SU-DHL-6 (cell line): ENCODE measurements at regions not wholly inside any gene's neighbourhood (a gene's known extent, or its start where the extent isn't known, plus 50 kb on each side); places are given as distances from the start of the nearest gene placed in this dataset.
A peak's percentile ranks its signal among the peaks of the same experiment; 100 is the strongest.

Source experiments
- H2AFZ ChIP-seq: fragments of 200-600 bp; sonication (generic); 2 replicates; pipeline ENCODE4 v1.6.1; 2014; ENCODE audit warnings: low read depth, mild to moderate bottlenecking, moderate library complexity, mixed read lengths, antibody characterized with exemption, low read length; ENCODE audit not compliant: severe bottlenecking
- H3F3A ChIP-seq: fragments of 200-600 bp; shearing (Covaris generic); 2 replicates; pipeline ENCODE4 v1.6.0; 2016; ENCODE audit warnings: antibody characterized with exemption, mild to moderate bottlenecking; ENCODE audit not compliant: insufficient read depth
- H3K27ac ChIP-seq: fragments of 200-600 bp; sonication (generic); 2 replicates; pipeline ENCODE4 v1.5.1; 2016; ENCODE audit warnings: low read depth, mild to moderate bottlenecking, low read length, moderate library complexity, mixed read lengths
- H3K27me3 ChIP-seq: fragments of 200-600 bp; sonication (generic), shearing (Covaris generic); 2 replicates; pipeline ENCODE4 v1.6.0; 2014; ENCODE audit warnings: mild to moderate bottlenecking, low read length
- H3K36me3 ChIP-seq: fragments of 200-600 bp; sonication (generic); 2 replicates; pipeline ENCODE4 v1.6.1; 2014; ENCODE audit warnings: mild to moderate bottlenecking, low read length, mixed read lengths
- H3K4me2 ChIP-seq: fragments of 300-600, 200-600 bp; shearing (Covaris generic), sonication (generic); 2 replicates; pipeline ENCODE4 v1.6.0; 2014; ENCODE audit warnings: low read length, low read depth, mild to moderate bottlenecking; ENCODE audit not compliant: poor library complexity, severe bottlenecking
- H3K4me3 ChIP-seq: fragments of 200-600 bp; sonication (generic); 2 replicates; pipeline ENCODE4 v1.5.1; 2014; ENCODE audit warnings: antibody characterized with exemption, low read length, mild to moderate bottlenecking, mixed read lengths; ENCODE audit not compliant: insufficient read depth, poor library complexity, severe bottlenecking
- H3K79me2 ChIP-seq: fragments of 200-600 bp; sonication (generic); 2 replicates; pipeline ENCODE4 v1.6.1; 2014; ENCODE audit warnings: mild to moderate bottlenecking, low read length, moderate library complexity; ENCODE audit not compliant: insufficient read depth
- H3K9ac ChIP-seq: fragments of 200-600 bp; sonication (generic); 2 replicates; pipeline ENCODE4 v1.7.0; 2014; ENCODE audit warnings: mild to moderate bottlenecking, low read length
- H3K9me2 ChIP-seq: fragments of 200-600 bp; sonication (generic); replicated peaks from 2 replicates; pipeline ENCODE4 v1.6.1; 2014; ENCODE audit warnings: low read length; ENCODE audit not compliant: insufficient read depth
- H3K9me3 ChIP-seq: fragments of 200-600 bp; sonication (generic); 2 replicates; pipeline ENCODE4 v1.6.1; 2014; ENCODE audit warnings: low read length, mixed read lengths; ENCODE audit not compliant: insufficient read depth
- H4K20me1 ChIP-seq: fragments of 200-600 bp; sonication (generic); 2 replicates; pipeline ENCODE4 v1.6.1; 2014; ENCODE audit warnings: low read depth, mild to moderate bottlenecking, antibody characterized with exemption, low read length, moderate library complexity, mixed read lengths
- EZH2phosphoT487 ChIP-seq: fragments of 200-600 bp; sonication (generic), shearing (Covaris generic); conservative IDR thresholded peaks from 2 replicates; pipeline ENCODE4 v1.6.1; 2018; ENCODE audit warnings: mild to moderate bottlenecking, antibody characterized with exemption, low read length, moderate library complexity, mixed read lengths
- TF ChIP-seq, protein P1 (sequence below): fragments of 200-600 bp; sonication (generic); IDR thresholded peaks from one replicate; pipeline ENCODE4 v1.5.1; 2017; ENCODE audit warnings: antibody characterized with exemption, mild to moderate bottlenecking, low read length, moderate library complexity; ENCODE audit not compliant: insufficient read depth, poor library complexity, severe bottlenecking

DNA sequence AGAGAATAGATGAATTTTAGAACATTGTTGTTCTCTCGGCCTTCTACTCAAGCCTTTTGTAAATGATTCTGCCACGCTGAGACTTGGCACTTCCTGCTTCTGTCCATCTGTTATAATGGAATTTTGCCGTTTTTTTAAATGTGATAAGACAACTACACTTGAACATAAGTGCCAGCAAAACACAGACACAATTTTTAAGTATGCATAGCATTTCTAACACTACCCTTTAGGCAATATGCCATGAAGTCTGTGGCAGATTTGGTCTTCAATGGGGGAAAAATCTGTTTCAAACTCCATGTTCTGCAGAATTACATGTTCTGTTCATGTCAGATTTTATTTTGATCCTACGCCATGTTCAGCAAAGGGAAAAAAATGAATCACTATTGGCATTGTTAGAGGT is 1170.7 kb upstream of the SLC39A10 start:
- Histone ChIP-seq H3K27me3 (no peaks in the 10 kb centered on the region), H3F3A (no peaks in the 10 kb centered on the region), H3K9me3 (no peaks in the 10 kb centered on the region), H3K27ac (no peak overlapping the region), H2AFZ (peak overlapping the region; percentile 64), H3K4me2 (no peak overlapping the region), H3K36me3 (no peaks in the 10 kb centered on the region), H3K9ac (no peak overlapping the region), H3K9me2 (no peaks in the 10 kb centered on the region), H4K20me1 (no peaks in the 10 kb centered on the region), H3K4me3 (no peak overlapping the region), H3K79me2 (no peaks in the 10 kb centered on the region)
- TF ChIP-seq, protein P1, sequence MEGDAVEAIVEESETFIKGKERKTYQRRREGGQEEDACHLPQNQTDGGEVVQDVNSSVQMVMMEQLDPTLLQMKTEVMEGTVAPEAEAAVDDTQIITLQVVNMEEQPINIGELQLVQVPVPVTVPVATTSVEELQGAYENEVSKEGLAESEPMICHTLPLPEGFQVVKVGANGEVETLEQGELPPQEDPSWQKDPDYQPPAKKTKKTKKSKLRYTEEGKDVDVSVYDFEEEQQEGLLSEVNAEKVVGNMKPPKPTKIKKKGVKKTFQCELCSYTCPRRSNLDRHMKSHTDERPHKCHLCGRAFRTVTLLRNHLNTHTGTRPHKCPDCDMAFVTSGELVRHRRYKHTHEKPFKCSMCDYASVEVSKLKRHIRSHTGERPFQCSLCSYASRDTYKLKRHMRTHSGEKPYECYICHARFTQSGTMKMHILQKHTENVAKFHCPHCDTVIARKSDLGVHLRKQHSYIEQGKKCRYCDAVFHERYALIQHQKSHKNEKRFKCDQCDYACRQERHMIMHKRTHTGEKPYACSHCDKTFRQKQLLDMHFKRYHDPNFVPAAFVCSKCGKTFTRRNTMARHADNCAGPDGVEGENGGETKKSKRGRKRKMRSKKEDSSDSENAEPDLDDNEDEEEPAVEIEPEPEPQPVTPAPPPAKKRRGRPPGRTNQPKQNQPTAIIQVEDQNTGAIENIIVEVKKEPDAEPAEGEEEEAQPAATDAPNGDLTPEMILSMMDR = no peak
- TF ChIP-seq EZH2phosphoT487 = no peak

GRCh38 chr2:194483041-194483440 is 1174.0 kb upstream of the SLC39A10 start:
- no peak overlapping the region for H3K4me3 ChIP-seq
- H3K9me3 ChIP-seq = no peaks in the 10 kb centered on the region
- no peaks in the 10 kb centered on the region for H3F3A ChIP-seq
- H3K36me3 ChIP-seq = no peaks in the 10 kb centered on the region
- H4K20me1 ChIP-seq = no peaks in the 10 kb centered on the region
- H3K27me3 ChIP-seq = no peaks in the 10 kb centered on the region
- H3K79me2 ChIP-seq = no peaks in the 10 kb centered on the region
- TF ChIP-seq, protein P1 = no peak
- TF ChIP-seq EZH2phosphoT487 = no peak
- H3K9ac ChIP-seq = no peak overlapping the region
- no peak overlapping the region for H2AFZ ChIP-seq
- no peaks in the 10 kb centered on the region for H3K9me2 ChIP-seq
- no peak overlapping the region for H3K4me2 ChIP-seq
- no peak overlapping the region for H3K27ac ChIP-seq

DNA sequence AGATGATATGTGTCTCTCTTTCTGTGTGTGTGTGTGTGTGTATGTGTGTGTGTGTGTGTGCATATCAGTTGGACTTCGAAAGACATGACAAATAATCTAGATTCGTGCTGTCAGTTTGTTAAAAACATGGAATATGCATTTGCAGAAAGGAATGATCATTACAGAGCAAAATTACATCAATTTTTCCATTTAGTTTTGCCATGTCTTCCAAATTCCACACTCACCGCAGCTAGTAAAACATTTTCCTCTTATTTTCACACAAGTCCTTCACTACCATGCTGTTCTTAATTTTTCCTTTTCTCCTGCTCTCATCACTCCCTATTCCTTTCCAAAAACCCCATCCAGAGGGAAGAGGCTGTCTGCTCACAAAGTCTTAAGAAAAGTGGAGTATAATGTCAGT is 1191.4 kb upstream of the SLC39A10 start:
- Histone ChIP-seq H3K27me3 (no peaks in the 10 kb centered on the region), H3K9ac (no peak overlapping the region)
- TF ChIP-seq, protein P1 = no peak
- no peak for TF ChIP-seq EZH2phosphoT487

More for the DNA sequence above, 1191.4 kb upstream of the SLC39A10 start:
- Histone ChIP-seq H3K4me3 (no peak overlapping the region), H3K4me2 (no peak overlapping the region), H3K79me2 (no peaks in the 10 kb centered on the region), H4K20me1 (no peaks in the 10 kb centered on the region), H3K36me3 (no peaks in the 10 kb centered on the region), H3K9me3 (no peaks in the 10 kb centered on the region), H3F3A (no peaks in the 10 kb centered on the region), H3K27ac (no peak overlapping the region), H2AFZ (no peak overlapping the region), H3K9me2 (no peaks in the 10 kb centered on the region)
